ENCODE measurements at regions not wholly inside any gene's neighbourhood (a gene's known extent, or its start where the extent isn't known, plus 50 kb on each side); places are given as distances from the start of the nearest gene placed in this dataset.

DNA sequence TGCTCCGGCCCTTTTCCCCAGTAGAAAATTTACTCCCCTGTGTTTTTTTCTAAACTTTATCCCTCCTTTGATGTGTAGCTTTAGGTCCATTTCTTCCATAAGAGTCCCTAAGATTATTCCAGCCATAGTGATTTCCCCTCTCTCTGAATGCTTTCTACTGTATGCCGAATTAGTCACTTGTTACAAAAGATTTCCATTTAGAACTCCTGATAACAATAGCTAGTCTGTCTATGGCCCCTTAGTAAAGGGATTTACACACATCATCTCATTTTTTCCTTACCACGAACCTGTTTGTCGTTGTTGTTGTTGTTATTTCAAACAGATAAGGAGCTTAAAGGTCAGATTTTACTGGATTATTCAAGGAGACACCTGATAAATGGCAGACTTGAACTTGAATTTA lies 256.1 kb downstream of the PAX3 start:
- H3K4me1 Mint-ChIP-seq = no peaks in the 10 kb centered on the region
- 100% methylated on average over 1 of the region's 4 CpGs for WGBS (ENCODE audit: insufficient coverage)
- no peak overlapping the region for H3K27ac Mint-ChIP-seq
- no peak overlapping the region for H3K9ac ChIP-seq (ENCODE audit: insufficient read depth, low read length, poor library complexity, severe bottlenecking)
- peaks cover 3 to 5% (median 4%) of the 10 kb centered on the region in 3 donors for H3K27me3 Mint-ChIP-seq (ENCODE audit: low read depth in 3 of 3)
- H3K9me3 Mint-ChIP-seq = no peaks in the 10 kb centered on the region
- peaks cover 0 to 2% of the 10 kb centered on the region in 2 donors for H3K27me3 ChIP-seq (ENCODE audit: control insufficient read depth in 2 of 2, insufficient read depth in 2 of 2, low read length in 2 of 2)
- H3K4me1 ChIP-seq (ENCODE audit: control insufficient read depth in 1 of 2, insufficient read depth in 2 of 2, low read length in 2 of 2) = no peaks in the 10 kb centered on the region
- no peaks in the 10 kb centered on the region for H3K9me3 ChIP-seq (replicated peaks in 1 of 2; ENCODE audit: control insufficient read depth in 1 of 2, insufficient read depth in 1 of 2, low read length in 2 of 2)
- no peak overlapping the region for H3K4me3 ChIP-seq (replicated peaks in 1 of 3; ENCODE audit: low read depth in 2 of 3, low read length in 3 of 3)
- no peak overlapping the region for H3K4me3 Mint-ChIP-seq
- DNase-seq = no peak
- no peaks in the 10 kb centered on the region for H3K36me3 ChIP-seq (replicated peaks in 1 of 2; ENCODE audit: control insufficient read depth in 1 of 2, insufficient read depth in 2 of 2, low read length in 2 of 2)
- H4K20me1 ChIP-seq (ENCODE audit: insufficient read depth, low read length) = no peaks in the 10 kb centered on the region
- H2AFZ ChIP-seq (ENCODE audit: insufficient read depth, low read depth, low read length, poor library complexity, severe bottlenecking) = no peak overlapping the region
- no peak overlapping the region for H3K27ac ChIP-seq (ENCODE audit: low read depth in 1 of 2, low read length in 2 of 2)
- H3K79me2 ChIP-seq (ENCODE audit: insufficient read depth, low read length) = no peaks in the 10 kb centered on the region
- TF ChIP-seq, protein P1, sequence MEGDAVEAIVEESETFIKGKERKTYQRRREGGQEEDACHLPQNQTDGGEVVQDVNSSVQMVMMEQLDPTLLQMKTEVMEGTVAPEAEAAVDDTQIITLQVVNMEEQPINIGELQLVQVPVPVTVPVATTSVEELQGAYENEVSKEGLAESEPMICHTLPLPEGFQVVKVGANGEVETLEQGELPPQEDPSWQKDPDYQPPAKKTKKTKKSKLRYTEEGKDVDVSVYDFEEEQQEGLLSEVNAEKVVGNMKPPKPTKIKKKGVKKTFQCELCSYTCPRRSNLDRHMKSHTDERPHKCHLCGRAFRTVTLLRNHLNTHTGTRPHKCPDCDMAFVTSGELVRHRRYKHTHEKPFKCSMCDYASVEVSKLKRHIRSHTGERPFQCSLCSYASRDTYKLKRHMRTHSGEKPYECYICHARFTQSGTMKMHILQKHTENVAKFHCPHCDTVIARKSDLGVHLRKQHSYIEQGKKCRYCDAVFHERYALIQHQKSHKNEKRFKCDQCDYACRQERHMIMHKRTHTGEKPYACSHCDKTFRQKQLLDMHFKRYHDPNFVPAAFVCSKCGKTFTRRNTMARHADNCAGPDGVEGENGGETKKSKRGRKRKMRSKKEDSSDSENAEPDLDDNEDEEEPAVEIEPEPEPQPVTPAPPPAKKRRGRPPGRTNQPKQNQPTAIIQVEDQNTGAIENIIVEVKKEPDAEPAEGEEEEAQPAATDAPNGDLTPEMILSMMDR (IDR thresholded peaks at IDR 0.05) = no peak
- H3K4me2 ChIP-seq (replicated peaks; ENCODE audit: extremely low read depth, low read length, poor library complexity, severe bottlenecking) = no peak overlapping the region
- intact Hi-C loops (cut with micrococcal nuclease) = no loop called here
- no peaks in the 10 kb centered on the region for H3K36me3 Mint-ChIP-seq

DNA sequence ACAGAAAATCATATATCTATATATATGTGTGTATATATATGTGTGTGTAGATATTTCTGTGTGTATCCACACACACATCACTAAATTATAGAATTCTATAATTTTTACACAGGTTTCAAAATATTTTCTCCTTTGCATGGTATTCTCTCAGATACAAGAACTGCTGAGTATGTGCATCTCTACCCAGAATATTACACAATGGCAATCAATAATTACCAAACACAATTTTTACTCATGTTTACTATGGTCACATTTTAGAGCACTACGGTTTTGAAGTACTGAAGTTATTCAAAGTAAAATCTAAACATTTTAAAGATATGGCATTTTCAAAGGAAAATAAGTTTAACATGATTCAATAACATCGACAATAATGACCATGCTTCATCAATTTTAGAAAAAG lies 258.5 kb downstream of the PAX3 start:
- intact Hi-C loops (cut with micrococcal nuclease) = no loop called here
- Histone ChIP-seq H3K9me3 (replicated peaks in 1 of 2; ENCODE audit: control insufficient read depth in 1 of 2, insufficient read depth in 1 of 2, low read length in 2 of 2) (no peaks in the 10 kb centered on the region), H3K79me2 (ENCODE audit: insufficient read depth, low read length) (no peaks in the 10 kb centered on the region), H3K4me2 (replicated peaks; ENCODE audit: extremely low read depth, low read length, poor library complexity, severe bottlenecking) (no peak overlapping the region), H3K27me3 (ENCODE audit: control insufficient read depth in 2 of 2, insufficient read depth in 2 of 2, low read length in 2 of 2) (no peaks in the 10 kb centered on the region), H3K36me3 (replicated peaks in 1 of 2; ENCODE audit: control insufficient read depth in 1 of 2, insufficient read depth in 2 of 2, low read length in 2 of 2) (no peaks in the 10 kb centered on the region), H3K27ac (ENCODE audit: low read depth in 1 of 2, low read length in 2 of 2) (no peak overlapping the region), H3K4me1 (ENCODE audit: control insufficient read depth in 1 of 2, insufficient read depth in 2 of 2, low read length in 2 of 2) (no peaks in the 10 kb centered on the region), H4K20me1 (ENCODE audit: insufficient read depth, low read length) (no peaks in the 10 kb centered on the region), H3K9ac (ENCODE audit: insufficient read depth, low read length, poor library complexity, severe bottlenecking) (no peak overlapping the region), H3K4me3 (replicated peaks in 1 of 3; ENCODE audit: low read depth in 2 of 3, low read length in 3 of 3) (no peak overlapping the region), H2AFZ (ENCODE audit: insufficient read depth, low read depth, low read length, poor library complexity, severe bottlenecking) (no peak overlapping the region)
- no CpG with 5 or more reads among the region's 2 CpGs for WGBS (ENCODE audit: insufficient coverage)
- Mint-ChIP-seq H3K27ac (no peak overlapping the region), H3K4me3 (no peak overlapping the region), H3K4me1 (no peaks in the 10 kb centered on the region), H3K36me3 (no peaks in the 10 kb centered on the region), H3K9me3 (no peaks in the 10 kb centered on the region), H3K27me3 (ENCODE audit: low read depth in 3 of 3) (peaks cover 1 to 4% (median 2%) of the 10 kb centered on the region in 3 donors)
- no peak for DNase-seq
- TF ChIP-seq, protein P1 (IDR thresholded peaks at IDR 0.05) = no peak

All from CD14-positive monocyte (primary cell).